Mesenchymal stem cell (in vitro differentiated cells and primary cell): ENCODE measurements at regions not wholly inside any gene's neighbourhood (a gene's known extent, or its start where the extent isn't known, plus 50 kb on each side); places are given as distances from the start of the nearest gene placed in this dataset.
A peak's percentile ranks its signal among the peaks of the same experiment; 100 is the strongest.
"Not testable (repeated sequence)": the region's sequence is repeated elsewhere in the genome, so short reads cannot be mapped to it uniquely, and the experiment has no call there.

Experiments used
- DNase-seq: peaks from one replicate; pipeline ENCODE4 v3.0.0-alpha.2; 2013
- H2AFZ ChIP-seq: one replicate; pipeline ENCODE4 v1.6.1; 2013; ENCODE audit warnings: low read depth, mild to moderate bottlenecking, control low read depth, inconsistent platforms, low read length, moderate library complexity
- H2AK5ac ChIP-seq: 2 replicates; pipeline ENCODE4 v1.6.1; 2013; ENCODE audit warnings: low read length, moderate library complexity, mild to moderate bottlenecking, inconsistent platforms; ENCODE audit not compliant: severe bottlenecking
- H2BK120ac ChIP-seq: one replicate; pipeline ENCODE4 v1.6.1; 2013; ENCODE audit warnings: low read depth, mild to moderate bottlenecking, inconsistent platforms, low read length, moderate library complexity
- H2BK12ac ChIP-seq, 2 experiments: one replicate each; pipeline ENCODE4 v1.6.1; 2013; ENCODE audit warnings: inconsistent platforms in 2 of 2, low read length in 2 of 2, mild to moderate bottlenecking in 2 of 2, moderate library complexity in 2 of 2, control low read depth in 1 of 2
- H2BK15ac ChIP-seq: one replicate; pipeline ENCODE4 v1.6.1; 2013; ENCODE audit warnings: mild to moderate bottlenecking, low read depth, inconsistent platforms; ENCODE audit not compliant: poor library complexity, severe bottlenecking
- H2BK5ac ChIP-seq: 2 replicates; pipeline ENCODE4 v1.6.1; 2013; ENCODE audit warnings: low read depth, mild to moderate bottlenecking, low read length, control low read depth, inconsistent platforms; ENCODE audit not compliant: poor library complexity, severe bottlenecking
- H3K14ac ChIP-seq, 2 experiments: one replicate each; pipeline ENCODE4 v1.6.1; 2013; ENCODE audit warnings: inconsistent platforms in 2 of 2, low read length in 2 of 2, control low read depth in 1 of 2, mild to moderate bottlenecking in 1 of 2, moderate library complexity in 1 of 2
- H3K18ac ChIP-seq, 2 experiments: one replicate each; pipeline ENCODE4 v1.6.1; 2013; ENCODE audit warnings: inconsistent platforms in 2 of 2, low read length in 2 of 2, control low read depth in 1 of 2, low read depth in 1 of 2, mild to moderate bottlenecking in 1 of 2
- H3K23ac ChIP-seq, 2 experiments: one replicate each; pipeline ENCODE4 v1.6.1; 2013; ENCODE audit warnings: inconsistent platforms in 2 of 2, low read length in 2 of 2, mild to moderate bottlenecking in 2 of 2, moderate library complexity in 2 of 2, control low read depth in 1 of 2
- H3K27ac ChIP-seq: 2 replicates; pipeline ENCODE4 v1.5.1; 2013; ENCODE audit warnings: mild to moderate bottlenecking, moderate library complexity, low read length, control low read depth, inconsistent platforms; ENCODE audit not compliant: poor library complexity, severe bottlenecking
- H3K27me3 ChIP-seq, 2 experiments: 2 replicates each; pipeline versions ENCODE4 v1.6.1 to v1.7.0; 2013; ENCODE audit warnings: low read length in 2 of 2, mild to moderate bottlenecking in 2 of 2, moderate library complexity in 2 of 2, control low read depth in 1 of 2, inconsistent platforms in 1 of 2; ENCODE audit not compliant: control insufficient read depth in 1 of 2, insufficient read depth in 1 of 2
- H3K36me3 ChIP-seq, 2 experiments: 2 replicates each; pipeline versions ENCODE4 v1.6.1 to v1.7.0; 2013; ENCODE audit warnings: low read length in 2 of 2, control low read depth in 1 of 2, inconsistent platforms in 1 of 2, low read depth in 1 of 2, mild to moderate bottlenecking in 1 of 2; ENCODE audit not compliant: insufficient read depth in 2 of 2, control insufficient read depth in 1 of 2
- H3K4ac ChIP-seq, 2 experiments: one replicate each; pipeline ENCODE4 v1.6.1; 2013; ENCODE audit warnings: inconsistent platforms in 2 of 2, low read length in 2 of 2, mild to moderate bottlenecking in 2 of 2, moderate library complexity in 2 of 2, control low read depth in 1 of 2, low read depth in 1 of 2
- H3K4me1 ChIP-seq: 2 replicates; pipeline ENCODE4 v1.6.1; 2013; ENCODE audit warnings: low read depth, low read length, control low read depth; ENCODE audit not compliant: control insufficient read depth, insufficient read depth
- H3K4me2 ChIP-seq: 2 replicates; pipeline ENCODE4 v1.6.1; 2013; ENCODE audit warnings: low read length, mild to moderate bottlenecking, inconsistent platforms; ENCODE audit not compliant: poor library complexity, severe bottlenecking
- H3K4me3 ChIP-seq, 2 experiments: 2 replicates each; pipeline versions ENCODE4 v1.5.1 to v1.7.0; 2013; ENCODE audit warnings: low read length in 2 of 2, mild to moderate bottlenecking in 2 of 2, control low read depth in 1 of 2, low read depth in 1 of 2; ENCODE audit not compliant: insufficient read depth in 1 of 2
- H3K79me1 ChIP-seq: replicated peaks from 2 replicates; pipeline ENCODE4 v1.6.1; 2013; ENCODE audit warnings: mild to moderate bottlenecking, control low read depth, low read length, inconsistent platforms; ENCODE audit not compliant: poor library complexity, severe bottlenecking
- H3K9ac ChIP-seq: 2 replicates; pipeline ENCODE4 v1.7.0; 2013; ENCODE audit warnings: mild to moderate bottlenecking, low read length, moderate library complexity
- H3K9me3 ChIP-seq: 2 replicates; pipeline ENCODE4 v1.7.0; 2013; ENCODE audit warnings: mild to moderate bottlenecking, low read length; ENCODE audit not compliant: control insufficient read depth
- H4K8ac ChIP-seq: one replicate; pipeline ENCODE4 v1.6.1; 2013; ENCODE audit warnings: inconsistent platforms, mild to moderate bottlenecking, low read length, moderate library complexity
- H4K91ac ChIP-seq: one replicate; pipeline ENCODE4 v1.6.1; 2013; ENCODE audit warnings: mild to moderate bottlenecking, low read length, inconsistent platforms
- WGBS: methylation state at CpG from one replicate; pipeline ENCODE4 v1.1.7; 2013; ENCODE audit warnings: mixed read lengths; 5-methylcytosine and 5-hydroxymethylcytosine counted together

- not testable (repeated sequence) for H4K91ac ChIP-seq, H2BK12ac ChIP-seq, H3K9ac ChIP-seq, H3K79me1 ChIP-seq, H2AFZ ChIP-seq, H3K14ac ChIP-seq, H3K18ac ChIP-seq, H4K8ac ChIP-seq, H3K4ac ChIP-seq, H3K4me2 ChIP-seq, H2BK15ac ChIP-seq, H2BK120ac ChIP-seq, H2AK5ac ChIP-seq, H3K9me3 ChIP-seq, H3K23ac ChIP-seq, H3K4me3 ChIP-seq, H3K27ac ChIP-seq, DNase-seq, H3K4me1 ChIP-seq, H2BK5ac ChIP-seq, H3K36me3 ChIP-seq
- over 99% methylated on average over 13 of the region's 13 CpGs for WGBS
- H3K27me3 ChIP-seq: peaks cover 21 to 69% of the 10 kb centered on the region in 2 experiments
Observed at GRCh38 chr16:86078711-86079110, 179.7 kb downstream of the IRF8 start.

- Histone ChIP-seq H3K18ac (no peak overlapping the region), H4K8ac (no peak overlapping the region), H2AFZ (no peak overlapping the region), H3K36me3 (no peaks in the 10 kb centered on the region), H2BK12ac (peak overlapping the region in 1 of 2 experiments; percentile 31), H2AK5ac (no peak overlapping the region), H3K4me2 (no peak overlapping the region), H3K9ac (no peak overlapping the region), H3K27ac (no peak overlapping the region), H3K4me3 (no peak overlapping the region), H3K4ac (no peak overlapping the region), H3K79me1 (no peaks in the 10 kb centered on the region), H3K14ac (no peak overlapping the region), H4K91ac (no peak overlapping the region), H3K9me3 (no peaks in the 10 kb centered on the region), H2BK15ac (no peak overlapping the region), H3K4me1 (no peaks in the 10 kb centered on the region), H2BK5ac (no peak overlapping the region), H3K23ac (no peak overlapping the region), H3K27me3 (peaks cover 14 to 75% of the 10 kb centered on the region in 2 experiments), H2BK120ac (no peak overlapping the region)
- 88% methylated on average over 15 of the region's 15 CpGs for WGBS
- DNase-seq: no peak
Observed at GRCh38 chr16:86079255-86079885, 180.4 kb downstream of the IRF8 start.

GRCh38 chr16:86080131-86080875 lies 181.3 kb downstream of the IRF8 start:
- Histone ChIP-seq H2BK12ac (no peak overlapping the region), H3K27ac (no peak overlapping the region), H3K36me3 (no peaks in the 10 kb centered on the region), H3K9me3 (no peaks in the 10 kb centered on the region), H2AFZ (no peak overlapping the region), H3K79me1 (no peaks in the 10 kb centered on the region), H3K9ac (no peak overlapping the region), H3K4ac (peak overlapping the region in 1 of 2 experiments; percentile 21), H4K8ac (no peak overlapping the region), H3K4me1 (no peaks in the 10 kb centered on the region), H3K23ac (no peak overlapping the region), H2AK5ac (no peak overlapping the region), H3K27me3 (peaks cover 5 to 78% of the 10 kb centered on the region in 2 experiments), H3K4me2 (no peak overlapping the region), H3K4me3 (no peak overlapping the region), H2BK15ac (no peak overlapping the region), H2BK120ac (no peak overlapping the region), H3K18ac (peak overlapping the region in 1 of 2 experiments; percentile 2), H4K91ac (no peak overlapping the region), H2BK5ac (no peak overlapping the region), H3K14ac (no peak overlapping the region)
- WGBS: 92% methylated on average over 13 of the region's 13 CpGs
- no peak for DNase-seq

GRCh38 chr16:86080982-86081381 lies 182.0 kb downstream of the IRF8 start:
- no peaks in the 10 kb centered on the region for H3K9me3 ChIP-seq
- no peak overlapping the region for H3K4ac ChIP-seq
- no peak overlapping the region for H2AK5ac ChIP-seq
- H3K9ac ChIP-seq: no peak overlapping the region
- no peak overlapping the region for H2BK12ac ChIP-seq
- H4K8ac ChIP-seq: no peak overlapping the region
- 93% methylated on average over 6 of the region's 6 CpGs for WGBS
- no peak overlapping the region for H3K27ac ChIP-seq
- no peak overlapping the region for H2BK15ac ChIP-seq
- H3K4me2 ChIP-seq: no peak overlapping the region
- H3K4me3 ChIP-seq: no peak overlapping the region
- no peak overlapping the region for H2BK120ac ChIP-seq
- H3K18ac ChIP-seq: no peak overlapping the region
- no peaks in the 10 kb centered on the region for H3K36me3 ChIP-seq
- no peaks in the 10 kb centered on the region for H3K79me1 ChIP-seq
- no peak overlapping the region for H2BK5ac ChIP-seq
- peaks cover 3 to 74% of the 10 kb centered on the region in 2 experiments for H3K27me3 ChIP-seq
- DNase-seq: no peak
- H3K4me1 ChIP-seq: no peaks in the 10 kb centered on the region
- H2AFZ ChIP-seq: no peak overlapping the region
- H3K23ac ChIP-seq: no peak overlapping the region
- H3K14ac ChIP-seq: no peak overlapping the region
- no peak overlapping the region for H4K91ac ChIP-seq
